GM19468 (cell line): ENCODE measurements at regions not wholly inside any gene's neighbourhood (a gene's known extent, or its start where the extent isn't known, plus 50 kb on each side); places are given as distances from the start of the nearest gene placed in this dataset.

Experiments used
- ATAC-seq: cut with Tn5 transposase; IDR thresholded peaks from one replicate; pipeline ENCODE4 v1.9.1; 2021; ENCODE audit warnings: mild to moderate bottlenecking, moderate library complexity, moderate number of reproducible peaks; ENCODE audit not compliant: unreplicated experiment; ENCODE audit errors: extremely low read depth

DNA sequence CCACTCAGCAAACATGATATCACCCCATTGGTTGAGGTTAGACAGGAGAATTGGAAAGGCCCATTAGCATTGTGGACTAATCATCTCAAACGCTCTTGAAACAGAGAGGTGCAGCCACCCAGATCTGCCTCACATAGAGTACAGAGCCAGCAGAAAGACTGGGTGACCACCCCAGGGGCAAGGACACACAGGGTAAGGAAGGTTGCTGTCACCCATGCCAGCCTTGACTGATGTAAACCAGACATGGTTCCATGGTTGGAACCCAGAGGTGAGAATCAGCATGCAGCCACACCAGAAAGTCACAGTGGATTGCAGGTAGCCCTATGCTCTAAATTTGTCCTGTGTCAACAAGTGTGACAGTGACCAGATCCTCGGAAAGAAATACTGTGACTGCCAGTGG, 1268.8 kb downstream of the EFNB2 start:
- ATAC-seq, result no peak

DNA sequence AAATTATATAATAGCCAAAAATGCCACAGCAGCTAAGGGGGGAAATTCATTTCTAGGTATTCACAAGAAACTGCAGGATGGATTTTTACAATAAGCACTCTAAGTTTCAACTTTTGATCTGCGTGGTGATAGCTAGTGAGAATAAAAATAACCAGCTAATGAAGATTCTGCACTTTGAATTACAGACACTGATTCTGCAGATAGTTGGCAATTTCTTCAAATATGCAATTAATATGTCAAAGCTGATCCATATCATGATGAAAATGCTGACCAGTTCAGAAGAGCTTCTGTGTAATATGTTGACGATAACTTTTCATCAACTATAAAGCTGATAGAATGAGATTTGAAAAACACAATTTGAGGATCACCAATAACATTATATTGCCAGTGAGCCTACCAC, 1272.9 kb downstream of the EFNB2 start:
- ATAC-seq, result no peak

DNA sequence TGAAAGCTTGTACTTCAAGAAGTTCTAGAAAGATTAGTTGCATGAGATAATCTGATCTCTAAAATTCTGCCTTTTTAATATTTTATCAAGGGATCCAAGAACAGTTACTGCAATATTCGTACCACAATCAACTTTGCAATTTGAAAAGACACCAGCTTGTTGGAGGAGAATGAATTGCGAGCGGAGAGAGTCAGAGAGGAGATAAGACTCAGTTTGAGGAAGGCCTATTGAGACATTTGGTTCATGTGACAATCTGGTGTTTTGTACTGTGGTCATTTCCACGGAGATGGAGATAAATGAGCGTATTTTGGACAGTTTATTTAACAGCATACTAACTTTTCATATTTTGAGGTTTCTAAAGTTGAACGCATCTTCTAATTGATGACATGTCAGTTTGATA, 1276.0 kb downstream of the EFNB2 start:
- ATAC-seq, result no peak

DNA sequence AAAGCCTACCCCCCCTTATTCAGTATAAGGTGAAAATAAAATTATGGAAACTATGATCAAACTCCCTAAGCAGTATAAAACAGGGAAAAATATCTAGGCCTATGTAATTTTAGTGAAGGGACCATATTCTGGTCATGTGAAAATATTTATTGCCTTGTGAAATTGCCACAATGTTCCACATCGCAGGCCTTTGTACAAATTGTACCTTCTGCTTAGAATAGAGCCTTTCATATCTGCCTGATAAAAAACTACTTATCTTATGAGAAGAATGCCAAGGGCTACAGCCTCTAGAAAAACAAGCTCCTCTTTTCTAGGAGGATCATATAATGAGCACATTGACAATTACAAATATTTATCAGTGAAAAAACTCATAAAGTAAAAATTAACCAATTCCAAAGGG, 1280.0 kb downstream of the EFNB2 start:
- no peak for ATAC-seq

DNA sequence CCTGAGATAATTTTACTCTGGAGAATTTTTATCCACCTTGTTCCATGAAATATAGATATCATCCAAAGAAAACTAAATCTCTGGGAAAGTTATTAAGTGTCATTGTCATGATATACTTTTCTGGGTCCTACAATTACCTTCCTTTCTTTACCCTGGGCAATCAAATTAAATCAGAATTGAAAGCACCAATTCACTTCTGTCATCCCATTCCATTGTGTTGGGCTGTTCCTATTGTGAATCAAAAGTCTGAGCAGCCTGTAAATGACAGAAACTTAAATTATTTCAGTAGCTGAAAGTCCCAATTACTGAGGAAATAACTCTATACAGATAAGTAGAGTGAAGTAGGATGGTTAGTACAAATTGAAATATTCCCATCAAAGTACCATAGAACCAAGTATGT, 1284.2 kb downstream of the EFNB2 start:
- no peak for ATAC-seq

DNA sequence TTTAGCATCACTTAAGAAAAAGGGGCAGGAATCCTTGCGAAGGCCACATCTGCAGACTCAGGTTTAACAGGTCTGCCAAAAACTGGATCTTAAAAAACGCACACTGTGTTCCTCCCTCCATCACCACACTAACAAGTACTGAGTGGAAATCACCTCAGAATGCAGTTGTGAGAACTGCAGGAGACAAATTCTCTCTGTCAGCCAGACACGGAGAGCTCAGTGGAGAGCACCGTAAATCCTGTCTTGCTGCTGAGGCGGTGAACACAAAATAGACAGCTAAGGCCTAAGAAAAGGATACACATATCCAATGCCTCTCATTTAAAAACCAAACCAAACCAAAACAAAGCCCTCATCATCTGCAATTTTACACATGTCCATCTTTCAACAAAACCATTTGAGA, 1287.6 kb downstream of the EFNB2 start:
- ATAC-seq, result no peak

DNA sequence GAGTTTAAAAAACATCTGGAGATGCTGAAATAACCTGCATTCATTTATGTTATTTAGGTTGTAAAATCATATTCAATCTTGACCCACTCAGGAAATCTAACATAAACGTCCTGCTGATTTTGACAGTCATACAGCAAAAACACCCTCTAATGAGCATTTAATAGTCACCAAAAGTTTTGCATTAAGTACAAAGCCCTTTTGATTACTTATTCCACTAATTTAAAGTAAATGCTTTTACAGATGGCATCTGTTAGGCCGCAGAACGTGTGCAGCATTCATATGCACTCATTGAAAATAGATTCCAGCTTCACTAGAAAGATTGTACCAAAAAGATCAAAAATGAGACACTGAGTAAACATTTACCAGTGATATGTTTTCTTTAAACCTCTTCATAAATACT, 1295.1 kb downstream of the EFNB2 start:
- ATAC-seq, result no peak

DNA sequence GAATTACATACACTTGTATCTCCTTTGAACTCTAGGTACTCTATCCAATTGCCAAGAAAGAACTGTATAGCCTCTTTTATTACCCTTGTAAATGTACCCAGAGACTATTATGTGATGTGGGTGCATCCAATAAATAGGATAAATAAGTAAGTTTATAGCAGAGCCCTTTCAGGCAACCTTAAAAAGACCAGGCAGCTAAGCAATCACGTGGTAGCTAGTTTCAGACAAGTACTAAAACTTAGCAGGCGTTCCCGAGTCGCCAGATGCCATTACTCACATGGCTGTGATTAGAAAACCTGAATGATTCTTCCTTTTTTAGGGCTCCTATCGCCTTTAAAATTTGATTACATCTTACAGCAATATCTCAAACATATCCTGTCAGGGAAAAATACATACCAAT, 1303.0 kb downstream of the EFNB2 start:
- no peak for ATAC-seq

DNA sequence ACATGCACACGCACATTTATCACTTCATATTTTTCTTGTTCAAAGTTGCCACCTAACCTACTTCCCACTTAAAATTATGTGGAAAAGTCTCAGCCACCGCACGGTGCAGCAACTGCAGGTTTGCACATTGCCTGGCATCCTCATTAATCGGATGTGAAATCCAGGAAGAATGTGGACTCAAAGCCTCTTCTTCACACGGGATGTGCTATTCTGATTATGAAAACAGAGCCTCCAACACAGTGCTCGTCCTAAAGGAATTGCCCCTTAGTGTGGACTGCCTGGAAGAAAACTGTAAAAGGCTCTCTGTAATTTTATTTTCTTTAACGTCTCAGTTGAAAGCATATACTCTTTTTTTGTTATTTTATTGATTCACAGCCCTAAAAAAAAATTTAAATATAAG, 1303.5 kb downstream of the EFNB2 start:
- ATAC-seq, result no peak

DNA sequence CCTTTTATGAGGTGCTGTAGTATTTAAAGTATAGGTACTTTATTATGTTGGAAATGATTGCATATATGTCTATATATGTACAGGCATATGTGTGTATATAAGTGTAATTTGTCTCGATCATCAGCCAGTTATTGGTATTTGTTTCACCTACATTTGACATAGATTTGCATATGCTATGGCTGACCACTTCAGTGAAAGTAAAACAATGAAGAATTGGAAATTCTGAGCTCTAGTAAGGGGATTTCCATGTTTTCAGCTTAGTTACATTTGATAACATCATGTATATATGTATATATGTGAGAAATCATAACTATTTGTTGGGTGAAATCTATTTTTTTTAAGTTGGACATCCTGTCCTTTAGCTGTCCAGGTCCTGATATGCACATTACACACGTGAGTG, 1303.9 kb downstream of the EFNB2 start:
- no peak for ATAC-seq

DNA sequence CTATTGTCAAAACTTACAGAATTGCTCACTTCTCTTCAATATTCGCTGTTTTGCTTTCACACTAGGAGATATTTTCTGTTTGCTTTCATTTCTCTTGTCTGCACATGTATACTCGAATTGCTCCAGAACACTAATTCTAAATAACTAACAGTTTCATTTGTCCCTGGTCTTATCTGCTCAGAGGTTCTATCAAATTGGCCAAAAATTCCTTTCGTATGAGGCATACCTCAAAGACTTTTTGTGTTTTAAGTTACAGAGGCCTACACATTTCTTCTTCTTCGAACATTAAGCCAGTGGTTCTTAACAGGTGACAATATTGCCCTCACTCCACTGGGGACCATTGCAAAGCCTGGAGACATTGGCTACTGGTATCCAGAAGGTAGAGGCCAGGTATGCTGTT, 1314.6 kb downstream of the EFNB2 start:
- ATAC-seq, result no peak

DNA sequence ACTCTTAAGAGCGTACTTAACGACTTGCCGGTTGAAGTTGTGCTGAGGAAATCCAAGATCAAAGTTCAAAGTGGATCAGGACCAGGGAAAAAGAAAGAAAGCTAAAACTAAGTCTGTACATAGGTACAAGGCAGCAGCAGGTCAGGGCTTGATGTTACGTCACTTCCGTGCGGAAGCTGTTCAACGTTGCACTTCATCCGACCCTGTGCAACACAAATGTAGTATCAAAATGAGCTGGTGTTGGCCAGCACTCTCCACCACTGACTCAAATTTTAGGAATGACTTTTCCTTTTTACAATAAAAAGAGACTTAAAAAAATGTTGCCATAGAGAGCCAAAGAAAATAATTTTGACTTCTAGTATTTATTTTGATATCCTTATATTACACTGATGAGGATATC, 1315.4 kb downstream of the EFNB2 start:
- no peak for ATAC-seq

DNA sequence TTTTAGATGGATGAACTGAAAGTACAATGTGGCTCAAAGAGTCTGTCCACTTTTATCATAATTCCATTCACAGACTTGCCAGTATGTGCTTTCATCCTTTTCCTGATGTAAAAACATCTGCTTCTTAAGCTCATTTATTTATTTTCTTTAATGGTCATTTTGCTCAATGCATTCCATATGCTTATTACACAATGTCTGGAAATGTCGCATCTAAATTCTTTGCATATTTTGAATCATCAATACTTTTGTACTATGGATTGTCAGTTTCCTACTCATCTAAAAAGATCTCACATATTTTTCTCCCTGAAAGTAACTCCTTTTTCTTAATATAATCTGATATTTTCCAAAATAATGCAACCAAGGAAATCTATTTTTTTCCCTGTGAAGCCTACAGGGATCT, 1315.8 kb downstream of the EFNB2 start:
- ATAC-seq, result no peak

DNA sequence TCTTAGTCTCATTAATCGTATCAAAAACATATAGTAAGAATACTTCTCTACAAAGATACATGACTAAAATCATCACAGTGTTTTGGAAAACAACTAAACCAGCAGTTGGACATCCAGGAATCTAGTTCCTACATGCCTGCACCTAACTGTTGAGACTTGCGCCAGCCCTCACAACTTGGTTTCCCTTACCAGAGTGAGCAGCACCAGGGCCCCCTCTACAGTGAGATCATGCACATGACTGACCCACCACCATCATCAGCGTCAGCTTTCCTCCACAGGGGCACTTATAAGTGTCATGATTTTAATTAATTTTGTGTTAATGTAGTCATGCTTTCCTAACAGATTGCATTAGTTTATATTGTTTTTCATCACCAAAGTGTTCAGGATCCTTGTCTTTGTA, 1322.0 kb downstream of the EFNB2 start:
- ATAC-seq, result no peak

DNA sequence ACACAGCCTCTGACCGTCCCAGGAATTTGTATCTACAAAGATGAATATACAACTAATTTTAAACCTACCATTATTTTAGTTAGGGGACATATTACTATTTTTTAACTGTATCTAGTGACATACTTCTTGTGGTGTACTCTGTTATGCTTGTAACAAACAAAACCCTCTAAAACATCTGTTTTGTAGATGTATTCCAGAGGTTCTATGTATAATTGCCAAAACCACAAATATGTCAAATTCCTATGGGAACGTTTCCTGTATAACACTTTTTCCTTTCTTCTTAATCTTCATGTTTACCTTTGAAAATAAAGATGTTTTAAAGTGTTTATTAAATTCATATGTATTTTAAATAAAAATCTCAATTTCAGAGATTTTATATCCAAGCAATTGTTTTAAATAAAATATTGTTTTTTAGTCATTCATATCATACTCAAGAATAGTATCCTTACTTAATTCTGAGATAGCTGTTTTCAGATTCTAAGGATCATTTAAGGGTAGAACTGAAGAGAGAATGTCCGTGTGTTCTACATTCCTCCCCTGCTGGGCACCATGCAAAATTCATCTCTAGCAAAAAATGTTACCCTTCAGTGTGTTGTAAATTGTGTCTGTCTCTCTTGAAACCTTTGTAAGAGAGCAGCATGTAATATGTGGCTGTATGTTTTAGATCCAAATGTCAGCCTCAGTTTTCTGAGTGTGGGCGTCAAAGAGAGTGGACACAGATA, 1327.7 kb downstream of the EFNB2 start:
- ATAC-seq, result no peak

DNA sequence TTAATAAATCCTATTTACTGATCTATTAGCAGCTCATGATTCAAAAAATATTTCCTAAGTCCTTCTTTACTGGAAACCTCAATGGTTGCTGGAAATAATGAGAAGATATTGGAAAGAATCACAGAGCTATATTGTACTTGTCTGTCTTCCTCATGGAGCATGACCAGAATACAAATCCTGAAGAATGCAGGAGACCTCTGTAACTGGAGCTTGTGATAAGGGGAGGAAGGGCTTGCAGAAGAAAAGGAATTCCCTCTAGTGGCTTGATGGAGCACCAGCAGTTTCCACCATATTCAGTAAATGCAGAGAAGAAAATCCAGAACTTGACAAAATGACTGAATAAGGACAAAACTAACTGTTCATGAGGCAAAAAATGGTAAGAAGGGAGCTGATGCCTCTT, 1333.1 kb downstream of the EFNB2 start:
- no peak for ATAC-seq

DNA sequence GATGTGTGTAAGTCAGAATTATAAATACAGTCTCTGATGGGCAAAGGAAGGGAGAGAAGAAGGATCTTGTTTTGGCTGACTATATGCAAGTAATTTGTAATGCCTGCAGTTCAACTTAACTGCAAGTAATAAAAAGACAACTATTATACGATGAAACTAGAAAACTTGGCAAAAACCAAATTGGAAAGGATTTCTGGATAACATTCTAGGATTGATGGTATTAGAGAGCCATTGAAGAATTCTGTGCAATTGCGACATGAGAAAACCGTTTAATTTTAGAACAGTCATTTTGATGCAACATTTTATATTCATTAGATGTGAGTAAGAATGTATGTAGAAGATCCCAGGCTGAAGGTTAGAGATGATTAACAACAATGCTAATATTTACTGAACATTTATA, 1334.1 kb downstream of the EFNB2 start:
- no peak for ATAC-seq

DNA sequence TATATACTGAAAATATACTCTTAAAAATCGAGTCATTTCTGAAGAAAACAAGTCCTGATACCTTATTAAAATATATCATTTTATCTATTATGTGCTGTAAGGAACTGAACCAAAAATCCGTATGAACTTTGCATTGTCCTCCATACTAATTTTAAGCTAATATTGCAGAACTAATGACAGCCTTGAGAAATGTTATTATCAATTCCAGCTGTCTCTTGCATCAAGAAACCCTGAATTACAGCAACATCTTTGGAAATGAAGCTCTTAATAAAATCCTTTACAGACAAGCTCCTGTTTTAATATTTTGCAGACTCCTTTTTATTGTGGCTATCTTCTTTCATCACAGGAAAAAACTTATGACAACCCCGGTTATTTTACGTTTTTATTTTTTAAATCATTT, 1335.3 kb downstream of the EFNB2 start:
- ATAC-seq, result no peak

DNA sequence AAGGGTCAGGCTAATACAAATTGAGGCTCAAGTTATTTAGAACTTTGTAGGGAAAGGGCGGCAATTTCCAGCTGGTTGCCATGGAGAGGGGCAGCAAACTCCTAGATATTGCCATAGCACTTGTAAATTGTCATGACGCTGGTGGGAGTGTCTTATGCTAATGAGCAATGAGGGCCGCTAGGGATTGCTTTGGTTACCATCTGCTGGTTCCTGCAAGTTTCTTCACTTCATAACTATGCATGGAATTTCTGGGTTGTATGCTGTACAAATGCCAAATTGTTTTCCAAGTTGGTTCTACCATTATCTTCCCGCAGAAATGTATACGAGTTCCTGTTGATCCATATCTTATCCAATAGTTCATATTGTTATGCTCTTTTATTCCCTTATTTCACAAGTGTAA, 1339.4 kb downstream of the EFNB2 start:
- no peak for ATAC-seq

DNA sequence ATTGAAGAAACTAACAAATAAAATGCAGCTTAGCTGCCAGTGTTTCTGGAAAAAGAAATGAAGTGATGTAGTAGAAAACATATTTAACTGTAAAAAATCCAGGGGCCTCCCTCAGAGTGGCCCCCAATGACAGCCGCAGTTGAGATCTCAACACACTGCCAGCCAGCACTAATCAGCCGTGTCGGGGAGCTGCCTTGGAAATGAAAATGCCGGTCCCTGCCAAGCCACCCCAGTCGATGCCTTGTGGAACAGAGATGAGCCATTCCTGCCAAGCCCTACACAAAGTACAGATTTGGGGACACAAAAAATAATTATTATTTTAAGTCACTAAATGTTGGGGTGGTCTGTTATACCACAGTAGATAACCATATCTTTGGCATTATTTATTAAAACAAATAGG, 1342.4 kb downstream of the EFNB2 start:
- ATAC-seq, result no peak

DNA sequence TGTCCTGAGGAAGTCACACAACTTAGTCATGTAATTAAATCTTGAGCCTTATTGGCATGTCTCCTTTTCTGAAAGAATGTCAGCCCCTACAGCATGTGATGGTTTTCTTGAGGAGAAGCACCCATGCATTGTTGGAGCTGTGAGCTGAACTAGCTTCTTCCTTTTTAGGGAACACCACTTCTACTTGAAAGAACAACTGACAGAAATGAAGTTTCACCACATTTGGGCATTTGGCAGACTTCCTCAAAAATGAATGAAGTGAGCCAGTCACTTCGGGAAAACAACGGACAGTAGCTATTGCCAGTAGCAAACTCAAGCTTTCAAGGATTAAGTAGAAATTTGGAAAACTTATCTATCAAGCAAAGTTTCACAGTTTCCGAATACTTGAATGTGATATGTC, 1351.3 kb downstream of the EFNB2 start:
- ATAC-seq, result no peak

DNA sequence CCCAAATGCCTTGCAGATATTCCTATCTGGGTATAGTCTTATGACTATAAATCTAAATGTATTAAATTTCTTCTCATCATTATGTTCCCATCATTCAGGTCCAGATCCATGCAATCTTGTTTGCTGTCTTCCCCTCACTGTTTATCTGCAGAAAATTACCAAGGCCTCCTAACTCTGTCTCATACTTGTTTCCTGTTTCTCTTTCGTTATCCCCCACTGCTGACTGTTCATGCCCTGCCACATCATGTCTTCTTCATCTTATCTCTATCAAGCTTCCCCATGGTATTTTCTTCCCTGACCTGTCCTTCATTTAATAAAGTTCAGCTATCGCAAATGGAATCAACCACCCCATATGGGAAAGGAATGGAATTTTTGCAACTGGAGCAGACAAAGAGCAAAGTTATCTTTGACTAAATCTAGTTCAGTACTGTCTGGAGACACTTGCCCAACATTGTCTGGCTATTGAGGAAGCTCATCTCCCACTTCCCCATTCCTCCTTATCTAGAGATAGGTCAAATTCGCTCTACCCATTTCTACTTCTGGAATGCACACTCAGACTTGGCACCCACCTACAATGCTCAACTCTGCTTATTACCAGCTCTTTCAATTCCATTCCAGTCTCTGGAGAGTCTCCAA, 1358.1 kb downstream of the EFNB2 start:
- no peak for ATAC-seq
